GM23248 (cell line): ENCODE measurements at regions not wholly inside any gene's neighbourhood (a gene's known extent, or its start where the extent isn't known, plus 50 kb on each side); places are given as distances from the start of the nearest gene placed in this dataset.

Experiments
- EZH2 ChIP-seq: fragments of 200-600 bp; sonication (generic); IDR thresholded peaks from 2 replicates; pipeline ENCODE4 v1.6.1; 2018; ENCODE audit warnings: antibody characterized with exemption, mild to moderate bottlenecking; ENCODE audit not compliant: insufficient read depth, poor library complexity, severe bottlenecking
- EZH2phosphoT487 ChIP-seq: fragments of 200-600 bp; sonication (generic); IDR thresholded peaks from 2 replicates; pipeline ENCODE4 v1.6.1; 2018; ENCODE audit warnings: antibody characterized with exemption, moderate library complexity, mild to moderate bottlenecking, low read depth; ENCODE audit not compliant: insufficient read depth

DNA sequence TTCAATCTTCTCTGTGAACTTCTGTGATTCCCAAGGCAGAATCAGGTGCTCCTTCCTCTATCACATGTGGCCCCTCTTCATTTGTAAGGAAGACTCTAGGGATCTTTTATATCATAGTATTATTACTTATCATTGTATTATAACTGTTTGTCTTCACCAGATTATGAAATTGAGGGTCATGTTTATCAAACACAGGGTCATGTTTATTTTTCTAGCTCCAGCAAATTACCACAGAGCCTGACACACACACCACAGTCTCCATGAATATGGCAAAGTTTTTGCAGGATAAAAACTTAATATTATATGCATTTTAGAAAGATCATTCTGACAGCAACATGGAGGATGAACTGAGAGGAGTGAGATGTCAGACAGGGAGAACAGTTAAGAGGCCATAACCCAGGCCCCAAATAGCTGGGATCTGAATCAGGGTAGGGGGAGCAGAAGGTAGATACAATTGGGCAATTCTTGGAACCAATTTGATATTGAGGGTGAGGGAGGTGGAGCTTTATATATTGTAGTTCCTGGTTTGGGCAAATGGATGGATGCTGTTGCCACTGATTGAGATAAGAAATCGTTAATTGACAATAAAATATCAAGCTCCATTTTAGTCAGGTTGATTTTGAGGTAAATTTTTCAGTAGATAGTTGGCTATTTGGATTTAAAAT lies 130.7 kb downstream of the DHRS2 start:
- TF ChIP-seq EZH2 (no peak), EZH2phosphoT487 (no peak)
